ENCODE measurements at regions not wholly inside any gene's neighbourhood (a gene's known extent, or its start where the extent isn't known, plus 50 kb on each side); places are given as distances from the start of the nearest gene placed in this dataset.

GRCh38 chr1:212188599-212189351 lies 96.4 kb upstream of the PPP2R5A start:
- H3K4me3 Mint-ChIP-seq, result peak overlapping the region in 2 of 10 donors; percentile 6 to 16
- Histone ChIP-seq H3K36me3 (ENCODE audit: control insufficient read depth in 2 of 3, insufficient read depth in 3 of 3, low read length in 3 of 3) (no peaks in the 10 kb centered on the region), H3K9me3 (ENCODE audit: control insufficient read depth in 2 of 3, low read length in 3 of 3) (no peaks in the 10 kb centered on the region), H3K4me3 (ENCODE audit: low read length) (no peak overlapping the region), H3K4me1 (ENCODE audit: control insufficient read depth in 2 of 2, insufficient read depth in 2 of 2, low read length in 2 of 2) (peaks cover 4 to 7% of the 10 kb centered on the region in 2 donors), H3K27me3 (ENCODE audit: control insufficient read depth in 2 of 2, insufficient read depth in 2 of 2, low read length in 2 of 2) (no peaks in the 10 kb centered on the region), H3K27ac (ENCODE audit: low read depth, low read length) (no peak overlapping the region)
- no peaks in the 10 kb centered on the region for H3K27me3 Mint-ChIP-seq
- H3K36me3 Mint-ChIP-seq, result peaks cover 0 to 5% (median 0%) of the 10 kb centered on the region in 5 donors
- H3K9me3 Mint-ChIP-seq, result peaks cover 0 to 2% (median 0%) of the 10 kb centered on the region in 11 donors
- POLR2A ChIA-PET, result no interaction called here
- DNase-seq (peak in 1 of 9 donors; percentile 28), ATAC-seq (no peak)
- intact Hi-C loops (cut with micrococcal nuclease), result loop anchor here in 1 of 2 donors (10.0 kb wide), 1 partner anchor 74 kb away; no protein-coding TSS in a partner anchor
- peaks cover 15 to 38% (median 26%) of the 10 kb centered on the region in 7 donors for H3K4me1 Mint-ChIP-seq
- peak overlapping the region in 1 of 9 donors; percentile 6 for H3K27ac Mint-ChIP-seq
- CTCF ChIA-PET, result interaction anchor here (0.6 kb wide), 1 partner anchor 268 kb away, joined by 3 read pairs; no protein-coding TSS in a partner anchor

- no peaks in the 10 kb centered on the region for H3K9me3 ChIP-seq (ENCODE audit: control insufficient read depth in 2 of 3, low read length in 3 of 3)
- Mint-ChIP-seq H3K4me1 (peaks cover 15 to 38% (median 26%) of the 10 kb centered on the region in 7 donors), H3K9me3 (peaks cover 0 to 6% (median under 1%) of the 10 kb centered on the region in 11 donors), H3K4me3 (no peak overlapping the region), H3K27me3 (no peaks in the 10 kb centered on the region), H3K36me3 (peaks cover 0 to 1% (median 0%) of the 10 kb centered on the region in 5 donors), H3K27ac (no peak overlapping the region)
- POLR2A ChIA-PET, result interaction anchor here (0.6 kb wide), 1 partner anchor 862 kb away, joined by 3 read pairs; no protein-coding TSS in a partner anchor
- H3K4me1 ChIP-seq (ENCODE audit: control insufficient read depth in 2 of 2, insufficient read depth in 2 of 2, low read length in 2 of 2), result peaks cover 4 to 7% of the 10 kb centered on the region in 2 donors
- CTCF ChIA-PET, result interaction anchor here (0.6 kb wide), 1 partner anchor 268 kb away, joined by 3 read pairs; no protein-coding TSS in a partner anchor
- intact Hi-C loops (cut with micrococcal nuclease), result loop anchor here in 1 of 2 donors (10.0 kb wide), 1 partner anchor 75 kb away; no protein-coding TSS in a partner anchor
- DNase-seq, result no peak
- no peak overlapping the region for H3K27ac ChIP-seq (ENCODE audit: low read depth, low read length)
- H3K36me3 ChIP-seq (ENCODE audit: control insufficient read depth in 2 of 3, insufficient read depth in 3 of 3, low read length in 3 of 3), result no peaks in the 10 kb centered on the region
- H3K4me3 ChIP-seq (ENCODE audit: low read length), result no peak overlapping the region
- no peaks in the 10 kb centered on the region for H3K27me3 ChIP-seq (ENCODE audit: control insufficient read depth in 2 of 2, insufficient read depth in 2 of 2, low read length in 2 of 2)
- no peak for ATAC-seq
These were observed 95.9 kb upstream of the PPP2R5A start for GRCh38 chr1:212189352-212189738.

- POLR2A ChIA-PET, result interaction anchor here (0.6 kb wide), 1 partner anchor 863 kb away, joined by 3 read pairs; no protein-coding TSS in a partner anchor
- H3K27ac Mint-ChIP-seq, result no peak overlapping the region
These were observed 95.0 kb upstream of the PPP2R5A start for GRCh38 chr1:212190169-212190568.

GRCh38 chr1:212192261-212192998 lies 92.8 kb upstream of the PPP2R5A start:
- ATAC-seq (no peak), DNase-seq (no peak)
- H3K27ac Mint-ChIP-seq, result no peak overlapping the region
- ChIA-PET CTCF (no interaction called here), POLR2A (no interaction called here)
- peaks cover 0 to 4% (median 0%) of the 10 kb centered on the region in 5 donors for H3K27me3 Mint-ChIP-seq
- no peak overlapping the region for H3K4me3 ChIP-seq (ENCODE audit: low read length)
- H3K4me1 ChIP-seq (ENCODE audit: control insufficient read depth in 2 of 2, insufficient read depth in 2 of 2, low read length in 2 of 2), result peaks cover 4 to 7% of the 10 kb centered on the region in 2 donors
- no peak overlapping the region for H3K4me3 Mint-ChIP-seq
- no peaks in the 10 kb centered on the region for H3K36me3 ChIP-seq (ENCODE audit: control insufficient read depth in 2 of 3, insufficient read depth in 3 of 3, low read length in 3 of 3)
- peaks cover 8 to 26% (median 14%) of the 10 kb centered on the region in 7 donors for H3K4me1 Mint-ChIP-seq
- intact Hi-C loops (cut with micrococcal nuclease), result no loop called here
- H3K27me3 ChIP-seq (ENCODE audit: control insufficient read depth in 2 of 2, insufficient read depth in 2 of 2, low read length in 2 of 2), result no peaks in the 10 kb centered on the region
- peaks cover 3 to 20% (median 7%) of the 10 kb centered on the region in 11 donors for H3K9me3 Mint-ChIP-seq
- peaks cover 4 to 13% (median 8%) of the 10 kb centered on the region in 5 donors for H3K36me3 Mint-ChIP-seq
- no peak overlapping the region for H3K27ac ChIP-seq (ENCODE audit: low read depth, low read length)
- no peaks in the 10 kb centered on the region for H3K9me3 ChIP-seq (ENCODE audit: control insufficient read depth in 2 of 3, low read length in 3 of 3)

More at GRCh38 chr1:212190169-212190568, 95.0 kb upstream of the PPP2R5A start:
- ATAC-seq, result no peak
- CTCF ChIA-PET, result no interaction called here
- Mint-ChIP-seq H3K9me3 (peaks cover 3 to 14% (median 7%) of the 10 kb centered on the region in 11 donors), H3K4me3 (no peak overlapping the region), H3K27me3 (no peaks in the 10 kb centered on the region), H3K36me3 (peaks cover 0 to 7% (median 5%) of the 10 kb centered on the region in 5 donors), H3K4me1 (peaks cover 12 to 33% (median 26%) of the 10 kb centered on the region in 7 donors)
- Histone ChIP-seq H3K4me1 (ENCODE audit: control insufficient read depth in 2 of 2, insufficient read depth in 2 of 2, low read length in 2 of 2) (peaks cover 4 to 7% of the 10 kb centered on the region in 2 donors), H3K4me3 (ENCODE audit: low read length) (no peak overlapping the region), H3K36me3 (ENCODE audit: control insufficient read depth in 2 of 3, insufficient read depth in 3 of 3, low read length in 3 of 3) (no peaks in the 10 kb centered on the region), H3K9me3 (ENCODE audit: control insufficient read depth in 2 of 3, low read length in 3 of 3) (no peaks in the 10 kb centered on the region), H3K27me3 (ENCODE audit: control insufficient read depth in 2 of 2, insufficient read depth in 2 of 2, low read length in 2 of 2) (no peaks in the 10 kb centered on the region), H3K27ac (ENCODE audit: low read depth, low read length) (no peak overlapping the region)
- DNase-seq, result no peak
- intact Hi-C loops (cut with micrococcal nuclease), result no loop called here

- no peaks in the 10 kb centered on the region for H3K36me3 ChIP-seq (ENCODE audit: control insufficient read depth in 2 of 3, insufficient read depth in 3 of 3, low read length in 3 of 3)
These were observed 88.9 kb upstream of the PPP2R5A start for GRCh38 chr1:212196355-212196754.

GRCh38 chr1:212201461-212201860 lies 83.7 kb upstream of the PPP2R5A start:
- no peak for ATAC-seq
- POLR2A ChIA-PET, result no interaction called here

More at GRCh38 chr1:212196355-212196754, 88.9 kb upstream of the PPP2R5A start:
- intact Hi-C loops (cut with micrococcal nuclease), result no loop called here
- H3K4me3 ChIP-seq (ENCODE audit: low read length), result no peak overlapping the region
- H3K4me1 ChIP-seq (ENCODE audit: control insufficient read depth in 2 of 2, insufficient read depth in 2 of 2, low read length in 2 of 2), result no peaks in the 10 kb centered on the region
- Mint-ChIP-seq H3K9me3 (peaks cover 5 to 22% (median 10%) of the 10 kb centered on the region in 11 donors), H3K36me3 (peaks cover 4 to 15% (median 12%) of the 10 kb centered on the region in 5 donors), H3K27ac (no peak overlapping the region), H3K27me3 (peaks cover 0 to 4% (median 0%) of the 10 kb centered on the region in 5 donors), H3K4me1 (peaks cover 0 to 7% (median 5%) of the 10 kb centered on the region in 7 donors), H3K4me3 (no peak overlapping the region)
- no peaks in the 10 kb centered on the region for H3K27me3 ChIP-seq (ENCODE audit: control insufficient read depth in 2 of 2, insufficient read depth in 2 of 2, low read length in 2 of 2)
- ChIA-PET POLR2A (no interaction called here), CTCF (no interaction called here)
- H3K9me3 ChIP-seq (ENCODE audit: control insufficient read depth in 2 of 3, low read length in 3 of 3), result no peaks in the 10 kb centered on the region
- DNase-seq (no peak), ATAC-seq (no peak)
- H3K27ac ChIP-seq (ENCODE audit: low read depth, low read length), result no peak overlapping the region

More at GRCh38 chr1:212201461-212201860, 83.7 kb upstream of the PPP2R5A start:
- H3K4me1 Mint-ChIP-seq, result peaks cover 4 to 11% (median 9%) of the 10 kb centered on the region in 7 donors
- Histone ChIP-seq H3K9me3 (ENCODE audit: control insufficient read depth in 2 of 3, low read length in 3 of 3) (no peaks in the 10 kb centered on the region), H3K4me3 (ENCODE audit: low read length) (no peak overlapping the region), H3K27me3 (ENCODE audit: control insufficient read depth in 2 of 2, insufficient read depth in 2 of 2, low read length in 2 of 2) (no peaks in the 10 kb centered on the region), H3K4me1 (ENCODE audit: control insufficient read depth in 2 of 2, insufficient read depth in 2 of 2, low read length in 2 of 2) (no peaks in the 10 kb centered on the region), H3K36me3 (ENCODE audit: control insufficient read depth in 2 of 3, insufficient read depth in 3 of 3, low read length in 3 of 3) (no peaks in the 10 kb centered on the region), H3K27ac (ENCODE audit: low read depth, low read length) (no peak overlapping the region)
- CTCF ChIA-PET, result no interaction called here
- intact Hi-C loops (cut with micrococcal nuclease), result no loop called here
- DNase-seq, result no peak
- no peak overlapping the region for H3K27ac Mint-ChIP-seq
- H3K27me3 Mint-ChIP-seq, result peaks cover 0 to 11% (median 0%) of the 10 kb centered on the region in 5 donors
- H3K36me3 Mint-ChIP-seq, result peaks cover 0 to 7% (median under 1%) of the 10 kb centered on the region in 5 donors
- peaks cover 0 to 10% (median 3%) of the 10 kb centered on the region in 11 donors for H3K9me3 Mint-ChIP-seq
- H3K4me3 Mint-ChIP-seq, result no peak overlapping the region

All from naive thymus-derived CD4-positive, alpha-beta T cell (primary cell).